ENCODE measurements at regions not wholly inside any gene's neighbourhood (a gene's known extent, or its start where the extent isn't known, plus 50 kb on each side); places are given as distances from the start of the nearest gene placed in this dataset.
"Not testable (repeated sequence)": the region's sequence is repeated elsewhere in the genome, so short reads cannot be mapped to it uniquely, and the experiment has no call there.

GRCh38 chr6:122141246-122141645, 258.2 kb upstream of the HSF2 start:
- no peak for DNase-seq

GRCh38 chr6:122143813-122144601, 255.4 kb upstream of the HSF2 start:
- DNase-seq, result no peak

- no peak for DNase-seq
Observed at GRCh38 chr6:122145246-122145645, 254.2 kb upstream of the HSF2 start.

DNA sequence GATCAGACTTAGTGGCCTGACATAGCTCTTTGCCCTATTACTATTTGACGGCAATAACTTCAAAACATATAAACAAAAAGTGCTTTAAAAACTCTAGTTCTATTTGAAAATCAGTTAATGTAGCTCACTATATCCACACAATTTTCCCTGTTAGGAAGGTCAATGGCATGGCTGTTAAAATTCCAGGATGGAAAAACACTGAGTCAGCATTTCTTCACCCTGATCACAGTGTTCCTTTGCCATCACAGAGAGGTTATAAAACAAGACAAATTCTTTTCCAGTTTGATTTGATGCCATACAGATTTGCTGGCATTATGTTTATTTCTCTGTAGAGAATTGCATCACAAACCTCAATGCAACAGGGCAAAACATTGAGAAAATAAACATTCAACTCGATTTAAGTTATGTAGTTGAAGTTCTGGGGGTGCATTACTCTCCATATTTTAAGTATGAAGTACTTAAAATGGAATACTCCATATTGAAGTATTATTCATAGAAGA, 253.7 kb upstream of the HSF2 start:
- no peak for DNase-seq

GRCh38 chr6:122147291-122147690, 252.2 kb upstream of the HSF2 start:
- DNase-seq, result no peak

DNA sequence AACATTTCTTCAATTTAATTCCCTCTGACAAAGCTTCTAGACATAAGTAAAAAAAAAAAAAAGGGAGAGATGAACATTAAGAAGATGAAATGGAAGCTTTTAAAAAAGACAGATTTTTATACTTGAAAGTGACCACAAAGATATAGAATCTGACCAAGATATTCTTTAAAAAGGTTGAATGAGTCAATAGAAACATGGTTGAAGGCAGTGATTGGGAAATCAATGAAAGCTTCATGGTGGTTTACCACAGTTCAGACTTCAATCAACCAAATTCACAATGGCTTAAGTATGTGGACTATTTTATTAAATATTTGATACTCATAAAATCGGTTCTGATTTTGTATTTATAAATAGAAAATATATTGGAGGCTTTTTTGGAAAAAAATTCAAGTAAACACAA, 248.4 kb upstream of the HSF2 start:
- no peak for DNase-seq

- no peak for DNase-seq
Observed at GRCh38 chr6:122151763-122152162, 247.7 kb upstream of the HSF2 start.

DNA sequence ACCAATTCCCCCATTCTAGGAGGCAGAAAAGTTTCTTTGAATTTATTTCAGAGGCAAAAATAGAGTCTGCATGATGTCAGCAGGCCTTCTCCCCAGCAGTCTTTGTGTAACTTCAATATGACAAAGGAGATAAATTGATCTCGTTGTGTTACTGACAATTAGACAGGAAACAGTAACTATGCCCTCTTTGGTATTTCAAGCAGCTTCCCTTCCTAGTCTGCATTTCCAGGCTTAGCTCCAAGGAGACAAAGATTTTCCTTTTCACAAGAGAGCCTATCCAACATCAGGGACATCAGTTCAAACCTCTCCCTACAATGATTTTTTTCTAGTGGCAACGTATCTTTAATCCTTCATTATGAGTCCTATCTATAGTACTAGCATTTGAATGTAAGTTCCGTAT, 245.9 kb upstream of the HSF2 start:
- no peak for DNase-seq

GRCh38 chr6:122154155-122154554, 245.3 kb upstream of the HSF2 start:
- no peak for DNase-seq

GRCh38 chr6:122154912-122155575, 244.4 kb upstream of the HSF2 start:
- DNase-seq, result peak; percentile 6

DNA sequence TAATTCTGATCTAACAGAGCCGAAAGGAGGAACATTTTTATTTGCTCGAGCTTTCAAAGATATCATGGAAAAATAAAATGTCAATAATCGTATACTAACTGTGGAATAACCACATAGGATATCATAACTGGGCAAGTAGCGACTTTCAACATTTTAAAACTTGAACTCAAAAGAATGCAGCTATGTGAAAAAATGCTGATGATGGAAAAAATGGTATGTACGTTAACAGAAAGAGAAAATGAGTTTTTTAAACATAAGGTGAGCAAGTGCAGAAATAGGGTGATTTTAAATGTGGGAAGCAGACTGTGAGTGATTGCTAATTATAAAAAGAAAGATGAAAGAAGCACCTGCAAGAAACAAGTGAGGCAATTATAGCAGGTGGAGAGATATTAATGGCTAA, 238.3 kb upstream of the HSF2 start:
- DNase-seq, result no peak

- DNase-seq, result no peak
Observed at GRCh38 chr6:122165014-122165413, 234.4 kb upstream of the HSF2 start.

- DNase-seq, result no peak
Observed at GRCh38 chr6:122170274-122170673, 229.2 kb upstream of the HSF2 start.

GRCh38 chr6:122178988-122179387, 220.5 kb upstream of the HSF2 start:
- DNase-seq, result no peak

GRCh38 chr6:122180132-122180531, 219.3 kb upstream of the HSF2 start:
- DNase-seq, result no peak

DNA sequence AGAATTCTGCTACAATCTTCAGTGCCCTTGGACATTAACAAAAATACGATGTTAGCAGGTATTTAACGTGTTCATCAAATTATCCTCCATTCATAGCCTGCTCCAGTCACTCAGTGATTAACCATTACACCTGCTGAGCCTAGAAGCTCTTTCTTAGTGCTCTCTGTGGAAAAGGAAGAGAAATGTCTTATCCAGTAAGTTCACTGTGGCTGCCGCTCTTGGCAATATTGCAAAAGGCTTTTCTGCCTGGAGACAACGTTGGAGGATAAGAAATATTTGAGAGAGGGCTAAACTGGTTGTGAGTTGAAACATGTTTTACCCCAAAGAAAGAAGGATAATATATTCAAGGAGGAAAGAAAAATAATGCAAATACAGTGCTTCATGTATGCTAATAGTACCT, 217.4 kb upstream of the HSF2 start:
- no peak for DNase-seq

DNA sequence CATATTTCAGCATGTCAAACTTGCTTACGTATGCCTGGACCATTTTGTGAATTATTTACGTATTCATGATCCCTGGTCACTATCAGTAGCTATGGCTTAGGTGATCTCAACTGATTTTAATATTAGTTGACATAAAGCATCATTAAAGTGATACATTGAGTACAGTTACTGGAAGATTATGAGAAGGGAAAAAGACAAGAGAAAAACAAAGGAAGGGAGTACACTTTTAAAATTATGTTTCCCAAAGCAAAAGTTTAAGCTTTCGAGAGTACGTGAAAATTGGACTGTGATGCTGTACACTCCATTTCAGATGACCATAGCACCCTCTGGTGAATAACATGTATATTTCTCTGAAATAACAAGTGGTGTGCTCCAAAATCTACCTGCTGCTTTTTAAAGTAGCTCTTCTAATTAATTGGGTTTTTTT, 215.0 kb upstream of the HSF2 start:
- DNase-seq, result no peak

- not testable (repeated sequence) for DNase-seq
Observed at GRCh38 chr6:122185458-122185857, 214.0 kb upstream of the HSF2 start.

- DNase-seq, result peak; percentile 29
Observed at GRCh38 chr6:122187186-122187585, 212.3 kb upstream of the HSF2 start.

DNA sequence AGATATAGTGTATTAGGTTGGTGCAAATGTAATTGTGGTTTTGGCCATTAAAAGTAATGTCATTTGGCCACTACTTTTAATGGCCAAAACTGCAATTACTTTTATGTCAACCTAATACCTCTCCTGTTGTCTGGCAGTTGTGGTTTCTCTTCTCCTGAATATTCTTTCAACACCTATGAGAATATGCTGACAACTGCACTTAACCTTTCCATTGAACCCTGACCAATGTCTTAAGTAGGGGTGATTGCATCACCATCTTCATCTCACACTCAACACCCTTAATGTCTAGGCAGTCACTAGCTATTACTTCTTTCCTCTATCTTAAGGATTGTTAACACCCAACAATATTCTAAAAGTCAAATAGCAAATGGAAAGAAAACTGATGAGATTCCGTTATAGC, 200.5 kb upstream of the HSF2 start:
- no peak for DNase-seq

DNA sequence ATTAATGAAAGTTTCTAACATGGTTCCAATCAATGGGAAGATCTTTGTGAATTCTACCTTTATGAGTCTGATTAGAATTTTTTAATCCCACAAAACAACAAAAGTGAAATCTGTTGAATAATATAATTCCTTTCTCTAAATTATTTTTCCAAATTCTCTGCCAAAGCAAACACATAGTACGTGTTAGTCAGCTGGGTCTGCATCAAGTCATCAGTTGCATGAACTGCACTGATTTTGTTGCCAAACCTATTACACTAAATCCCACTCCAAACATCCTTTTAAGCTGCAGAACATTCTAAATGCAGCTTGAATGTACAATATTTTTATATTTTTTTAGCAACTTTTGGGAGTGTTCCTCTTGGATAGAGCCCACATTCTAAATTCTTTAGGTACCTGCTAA, 199.0 kb upstream of the HSF2 start:
- DNase-seq, result no peak

- DNase-seq, result no peak
Observed at GRCh38 chr6:122202576-122203137, 196.8 kb upstream of the HSF2 start.

DNA sequence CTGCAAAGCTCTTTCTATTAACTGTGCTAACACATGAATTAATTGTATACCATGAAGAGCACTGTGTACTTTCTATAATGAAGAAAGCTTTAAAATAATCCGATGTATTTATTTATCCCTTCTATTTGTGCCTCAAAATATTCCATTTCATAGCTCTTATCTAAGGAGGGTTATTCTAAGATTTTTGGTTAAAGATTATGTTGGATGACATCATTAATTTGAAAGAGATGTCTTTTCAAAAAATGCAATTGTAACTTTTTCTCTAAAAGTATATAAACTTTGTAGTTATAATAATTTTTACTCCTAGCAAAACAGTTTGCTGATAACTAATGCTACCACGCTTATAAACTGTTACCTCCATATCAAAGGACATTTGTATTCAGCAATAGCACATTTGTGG, 192.4 kb upstream of the HSF2 start:
- DNase-seq, result no peak

- DNase-seq, result peak; percentile 55
Observed at GRCh38 chr6:122207794-122208193, 191.7 kb upstream of the HSF2 start.

All from NCI-H226 (cell line).